Ovary (tissue), 7 donors: ENCODE measurements at regions not wholly inside any gene's neighbourhood (a gene's known extent, or its start where the extent isn't known, plus 50 kb on each side); places are given as distances from the start of the nearest gene placed in this dataset.

Experiments used
- DNase-seq, 5 donors: peaks; one replicate each; pipeline ENCODE4 v3.0.0-alpha.2; 2019 to 2020
- H3K27ac ChIP-seq, 2 donors: fragments of 200-600 bp; one replicate each; pipeline versions ENCODE4 v1.5.1 to v1.8.0; 2019 to 2022
- H3K27me3 ChIP-seq: fragments of 200-600 bp; one replicate; pipeline ENCODE4 v1.8.0; 2022
- H3K36me3 ChIP-seq: fragments of 200-600 bp; sonication (generic); one replicate; pipeline ENCODE4 v1.5.1; 2019
- H3K4me1 ChIP-seq: one replicate; pipeline ENCODE4 v1.8.1; 2013; ENCODE audit warnings: mild to moderate bottlenecking, moderate library complexity; ENCODE audit not compliant: insufficient read depth
- H3K4me3 ChIP-seq: fragments of 200-600 bp; sonication (generic); one replicate; pipeline ENCODE4 v1.5.1; 2017
- H3K9me3 ChIP-seq, 2 donors: fragments of 200-600 bp in 1 of 2; sonication (generic) in 1 of 2; one replicate each; pipeline versions ENCODE4 v1.5.1 to v1.8.1; 2013 to 2019; ENCODE audit warnings: mild to moderate bottlenecking in 1 of 2, moderate library complexity in 1 of 2
- EP300 ChIP-seq: sonication (generic); formaldehyde crosslinking; IDR thresholded peaks from one replicate; pipeline ENCODE4 v1.6.1; 2017; ENCODE audit warnings: antibody characterized with exemption
- POLR2A ChIP-seq: fragments of 450-650 bp; IDR thresholded peaks from one replicate; pipeline ENCODE4 v1.6.1; 2017; ENCODE audit warnings: antibody characterized with exemption, mild to moderate bottlenecking, moderate library complexity
- WGBS, 3 donors: extraction: QIAGEN DNeasy Blood & Tissue Kit in 1 of 3; methylation state at CpG; one replicate each; pipeline versions ENCODE4 v1.1.5 to v1.1.7; 2013 to 2017; 5-methylcytosine and 5-hydroxymethylcytosine counted together
- intact Hi-C, 4 donors: fragments of 100-400 bp; cut with DNase I; formaldehyde crosslinking; loops; one replicate each; pipeline versions ENCODE4 v1.11.0 to v1.15.1; 2022 to 2023
- TF ChIP-seq, protein P1 (sequence below), 3 donors: fragments of 450-650 bp in 2 of 3; fragments of 200-600 bp in 1 of 3; IDR thresholded peaks; one replicate each; pipeline versions ENCODE4 v1.5.1 to v1.8.0; 2016 to 2022; ENCODE audit warnings: antibody characterized with exemption in 3 of 3, mild to moderate bottlenecking in 1 of 3
- donor health status: DM: no; HTN: no; CAD: no; lungs with moderate emphysema.
- donor health status: DM: no; HTN: no; CAD: no.
- donor health status: Bipolar disorder and iron deficiency.
- donor health status: DM: no; HTN: no; CAD: no.
- donor health status: DM: yes; HTN: yes; CAD: no.

DNA sequence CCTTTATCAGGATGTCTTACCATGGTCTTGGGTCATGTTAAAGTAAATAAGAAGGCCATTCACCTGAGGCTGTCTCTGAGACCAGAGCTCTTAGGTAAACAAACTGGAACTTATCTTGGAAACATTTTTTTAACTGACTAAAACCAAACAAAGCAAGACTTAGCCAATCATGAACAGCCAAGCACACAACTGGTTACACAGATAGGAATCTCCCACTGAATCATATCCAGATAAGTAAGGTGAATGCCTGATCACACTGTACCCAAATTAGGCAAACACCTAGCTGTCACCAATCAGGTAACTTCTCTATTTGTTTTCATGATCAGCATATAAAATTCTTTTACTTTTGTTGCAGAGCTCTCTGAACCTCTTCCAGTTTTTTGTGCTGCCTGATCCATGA, 205.4 kb downstream of the CNTN3 start:
- no peak for DNase-seq
- H3K36me3 ChIP-seq: no peaks in the 10 kb centered on the region
- intact Hi-C loops: no loop called here

DNA sequence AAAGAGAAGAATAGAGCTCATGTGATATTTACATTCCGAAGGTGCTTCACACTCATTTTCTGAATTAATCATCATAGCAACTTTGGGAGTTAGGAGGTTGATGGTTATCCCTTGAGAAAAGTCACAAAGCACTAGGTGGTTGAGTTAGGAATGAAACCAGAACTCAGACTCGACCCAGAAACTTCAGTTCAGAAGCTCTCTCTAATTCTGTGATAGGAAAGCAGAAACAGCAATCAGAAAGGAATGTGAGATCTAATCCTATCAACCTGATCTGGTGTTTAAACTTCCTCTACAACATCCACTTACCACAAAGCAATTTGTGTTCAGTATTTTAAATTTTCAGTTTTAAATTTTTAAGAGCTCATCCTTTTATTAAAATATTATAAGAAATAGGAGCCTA, 211.2 kb downstream of the CNTN3 start:
- intact Hi-C loops: no loop called here
- no peak overlapping the region for H3K4me3 ChIP-seq
- no peaks in the 10 kb centered on the region for H3K4me1 ChIP-seq
- TF ChIP-seq EP300 (no peak), POLR2A (no peak)
- TF ChIP-seq, protein P1, sequence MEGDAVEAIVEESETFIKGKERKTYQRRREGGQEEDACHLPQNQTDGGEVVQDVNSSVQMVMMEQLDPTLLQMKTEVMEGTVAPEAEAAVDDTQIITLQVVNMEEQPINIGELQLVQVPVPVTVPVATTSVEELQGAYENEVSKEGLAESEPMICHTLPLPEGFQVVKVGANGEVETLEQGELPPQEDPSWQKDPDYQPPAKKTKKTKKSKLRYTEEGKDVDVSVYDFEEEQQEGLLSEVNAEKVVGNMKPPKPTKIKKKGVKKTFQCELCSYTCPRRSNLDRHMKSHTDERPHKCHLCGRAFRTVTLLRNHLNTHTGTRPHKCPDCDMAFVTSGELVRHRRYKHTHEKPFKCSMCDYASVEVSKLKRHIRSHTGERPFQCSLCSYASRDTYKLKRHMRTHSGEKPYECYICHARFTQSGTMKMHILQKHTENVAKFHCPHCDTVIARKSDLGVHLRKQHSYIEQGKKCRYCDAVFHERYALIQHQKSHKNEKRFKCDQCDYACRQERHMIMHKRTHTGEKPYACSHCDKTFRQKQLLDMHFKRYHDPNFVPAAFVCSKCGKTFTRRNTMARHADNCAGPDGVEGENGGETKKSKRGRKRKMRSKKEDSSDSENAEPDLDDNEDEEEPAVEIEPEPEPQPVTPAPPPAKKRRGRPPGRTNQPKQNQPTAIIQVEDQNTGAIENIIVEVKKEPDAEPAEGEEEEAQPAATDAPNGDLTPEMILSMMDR (IDR thresholded peaks at IDR 0.05): no peak
- H3K27me3 ChIP-seq: no peaks in the 10 kb centered on the region
- H3K9me3 ChIP-seq: no peaks in the 10 kb centered on the region
- WGBS, 3 donors: 82 to 84% (median 82%) methylated on average over 2 of the region's 2 CpGs
- H3K36me3 ChIP-seq: no peaks in the 10 kb centered on the region
- DNase-seq: no peak
- no peak overlapping the region for H3K27ac ChIP-seq

More for the DNA sequence above, 205.4 kb downstream of the CNTN3 start:
- H3K4me3 ChIP-seq: no peak overlapping the region
- no peaks in the 10 kb centered on the region for H3K4me1 ChIP-seq
- TF ChIP-seq EP300: no peak
- TF ChIP-seq, protein P1 (IDR thresholded peaks at IDR 0.05): no peak
- TF ChIP-seq POLR2A: no peak
- no peaks in the 10 kb centered on the region for H3K27me3 ChIP-seq
- no peak overlapping the region for H3K27ac ChIP-seq
- H3K9me3 ChIP-seq: no peaks in the 10 kb centered on the region

DNA sequence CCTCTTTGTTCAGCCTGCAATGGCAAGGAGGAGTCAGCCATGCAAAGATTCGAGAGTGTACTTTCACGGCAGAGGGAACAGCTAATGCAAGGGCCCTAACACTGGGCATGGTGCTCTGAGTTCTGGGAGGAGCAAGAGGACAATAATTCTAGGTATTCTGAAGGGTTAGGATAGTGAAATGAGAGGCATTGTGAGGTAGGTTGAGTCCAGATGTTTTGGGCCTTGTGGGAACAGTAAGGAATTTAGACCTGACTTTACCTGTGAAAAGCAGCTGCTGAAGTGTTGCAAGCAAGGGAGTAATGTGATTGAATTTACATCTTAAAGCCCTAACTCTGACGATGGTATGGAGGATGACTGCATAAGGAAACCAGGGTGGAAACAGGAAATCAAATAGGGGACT, 211.6 kb downstream of the CNTN3 start:
- intact Hi-C loops: no loop called here
- Histone ChIP-seq H3K27me3 (no peaks in the 10 kb centered on the region), H3K4me3 (no peak overlapping the region), H3K27ac (no peak overlapping the region), H3K4me1 (no peaks in the 10 kb centered on the region), H3K9me3 (no peaks in the 10 kb centered on the region), H3K36me3 (no peaks in the 10 kb centered on the region)
- DNase-seq: no peak
- no peak for TF ChIP-seq EP300
- TF ChIP-seq POLR2A: no peak
- TF ChIP-seq, protein P1 (IDR thresholded peaks at IDR 0.05): no peak
- 77 to 82% (median 78%) methylated on average over 3 of the region's 3 CpGs for WGBS, 3 donors

DNA sequence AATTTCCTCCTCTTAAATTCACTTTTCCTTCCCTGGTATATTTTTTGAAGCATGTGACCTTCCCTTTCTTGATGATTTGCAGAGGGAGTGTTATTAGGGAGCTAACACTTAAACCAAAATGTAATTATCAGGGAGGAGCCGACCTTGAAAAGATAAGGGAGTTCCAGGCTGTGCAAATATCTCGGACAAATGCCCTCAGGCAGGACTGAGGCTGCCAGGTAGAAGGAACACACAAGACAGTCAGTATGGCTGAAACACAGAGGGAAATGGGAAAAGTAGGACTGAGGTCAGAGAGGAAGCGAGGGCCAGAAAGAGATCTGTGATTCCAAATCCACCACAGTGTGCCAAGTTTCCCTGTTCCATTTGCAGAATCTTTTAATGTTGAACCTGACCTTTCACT, 221.0 kb downstream of the CNTN3 start:
- intact Hi-C loops: no loop called here
- Histone ChIP-seq H3K27me3 (no peaks in the 10 kb centered on the region), H3K4me1 (no peaks in the 10 kb centered on the region), H3K4me3 (no peak overlapping the region), H3K36me3 (no peaks in the 10 kb centered on the region), H3K9me3 (no peaks in the 10 kb centered on the region), H3K27ac (no peak overlapping the region)
- WGBS, 3 donors: 30 to 37% (median 36%) methylated on average over 3 of the region's 3 CpGs
- no peak for DNase-seq
- TF ChIP-seq, protein P1 (IDR thresholded peaks at IDR 0.05): no peak
- no peak for TF ChIP-seq POLR2A
- TF ChIP-seq EP300: no peak
